ENCODE measurements at regions not wholly inside any gene's neighbourhood (a gene's known extent, or its start where the extent isn't known, plus 50 kb on each side); places are given as distances from the start of the nearest gene placed in this dataset.

DNA sequence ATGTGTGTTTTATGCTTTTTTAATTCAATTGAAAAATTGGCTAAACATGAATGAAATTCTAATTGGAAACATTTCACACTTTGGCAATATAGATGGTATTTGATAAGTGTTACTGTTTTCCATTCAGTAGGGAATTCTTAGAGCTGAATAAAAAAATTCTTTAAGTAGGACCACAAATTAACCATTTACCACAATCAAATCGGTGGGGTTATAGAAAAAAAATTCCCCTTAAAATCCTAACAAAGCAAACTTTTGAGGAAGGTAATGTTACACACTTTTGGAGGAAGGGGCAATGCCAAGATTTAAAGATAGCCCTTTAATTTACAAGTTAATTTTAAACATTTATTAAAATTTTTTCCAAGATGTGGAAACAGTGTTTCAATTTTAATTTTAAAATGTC is 279.0 kb upstream of the FIGN start:
- DNase-seq, result no peak
- H3K4me3 ChIP-seq, result no peak overlapping the region
- no peaks in the 10 kb centered on the region for H3K4me1 ChIP-seq (ENCODE audit: insufficient read depth)
- intact Hi-C loops (cut with DNase I), result no loop called here
- H3K36me3 ChIP-seq, result no peaks in the 10 kb centered on the region
- no peaks in the 10 kb centered on the region for H3K9me3 ChIP-seq
- H3K27me3 ChIP-seq, result no peaks in the 10 kb centered on the region
- WGBS, 3 donors, result 92 to 94% (median 92%) methylated on average over 1 of the region's 1 CpG
- TF ChIP-seq POLR2A (IDR thresholded peaks at IDR 0.05) (no peak), CTCF (IDR thresholded peaks at IDR 0.05) (no peak), EP300 (IDR thresholded peaks at IDR 0.05) (no peak)
- H3K27ac ChIP-seq, result no peak overlapping the region

GRCh38 chr2:164014068-164014731 is 278.4 kb upstream of the FIGN start:
- DNase-seq, result no peak

DNA sequence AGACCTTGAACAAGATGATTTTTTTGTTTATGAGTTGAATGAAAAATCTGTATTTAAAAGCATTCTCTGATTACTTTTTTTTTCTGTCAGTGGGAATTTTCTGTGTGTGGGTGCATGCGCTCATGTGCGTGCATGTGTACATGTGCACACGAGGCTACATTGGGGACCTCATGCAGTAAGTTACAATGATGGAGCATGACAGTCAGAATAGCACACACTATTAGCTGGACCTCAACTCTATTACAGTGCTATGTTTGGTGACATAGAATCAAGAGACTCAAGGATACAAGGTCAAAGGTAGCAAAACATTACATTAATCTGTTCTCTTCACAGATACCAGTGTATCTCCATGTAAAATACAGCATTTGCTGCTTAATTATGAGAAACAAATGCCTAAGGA is 276.8 kb upstream of the FIGN start:
- Histone ChIP-seq H3K4me3 (no peak overlapping the region), H3K36me3 (no peaks in the 10 kb centered on the region), H3K9me3 (no peaks in the 10 kb centered on the region), H3K4me1 (ENCODE audit: insufficient read depth) (no peaks in the 10 kb centered on the region), H3K27ac (no peak overlapping the region), H3K27me3 (no peaks in the 10 kb centered on the region)
- intact Hi-C loops (cut with DNase I), result no loop called here
- WGBS, 3 donors, result 81 to 87% (median 85%) methylated on average over 3 of the region's 3 CpGs
- no peak for DNase-seq
- TF ChIP-seq EP300 (IDR thresholded peaks at IDR 0.05), result no peak
- TF ChIP-seq CTCF (IDR thresholded peaks at IDR 0.05), result no peak
- no peak for TF ChIP-seq POLR2A (IDR thresholded peaks at IDR 0.05)

More at GRCh38 chr2:164014068-164014731, 278.4 kb upstream of the FIGN start:
- Histone ChIP-seq H3K4me1 (ENCODE audit: insufficient read depth) (no peaks in the 10 kb centered on the region), H3K4me3 (no peak overlapping the region), H3K36me3 (no peaks in the 10 kb centered on the region), H3K9me3 (no peaks in the 10 kb centered on the region), H3K27me3 (no peaks in the 10 kb centered on the region), H3K27ac (no peak overlapping the region)
- TF ChIP-seq CTCF (IDR thresholded peaks at IDR 0.05) (no peak), EP300 (IDR thresholded peaks at IDR 0.05) (no peak), POLR2A (IDR thresholded peaks at IDR 0.05) (no peak)
- 82 to 89% (median 89%) methylated on average over 11 of the region's 11 CpGs for WGBS, 3 donors
- intact Hi-C loops (cut with DNase I), result no loop called here

DNA sequence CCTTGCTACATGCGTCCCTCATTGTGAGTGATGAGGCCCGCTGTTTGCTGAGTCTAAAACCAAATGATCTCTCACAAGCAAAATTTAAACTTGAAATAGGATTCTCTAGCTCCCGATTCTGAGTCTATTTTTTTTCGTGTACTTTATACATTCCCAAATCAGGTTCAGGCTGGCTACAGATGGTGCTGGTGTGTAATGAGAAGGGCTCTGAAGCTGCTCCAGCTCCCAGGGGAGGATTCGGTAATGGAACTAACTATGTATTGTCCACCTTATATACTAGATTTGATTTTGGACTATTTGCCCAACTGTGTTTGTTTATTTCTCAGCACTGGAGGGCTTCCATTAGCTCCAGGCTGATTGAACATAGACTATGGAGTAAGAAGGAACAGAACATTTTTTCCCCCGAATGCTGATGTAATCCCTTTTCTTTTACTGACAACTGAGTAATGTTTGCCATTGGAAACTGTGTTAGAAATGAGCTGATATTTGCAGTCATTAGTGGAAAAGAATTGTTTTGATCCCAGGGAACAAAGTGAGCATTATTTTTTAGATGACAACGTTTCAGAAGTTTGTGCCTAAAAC is 274.0 kb upstream of the FIGN start:
- H3K27ac ChIP-seq, result no peak overlapping the region
- no peaks in the 10 kb centered on the region for H3K27me3 ChIP-seq

More for the DNA sequence above, 274.0 kb upstream of the FIGN start:
- TF ChIP-seq EP300 (IDR thresholded peaks at IDR 0.05), result no peak
- TF ChIP-seq CTCF (IDR thresholded peaks at IDR 0.05), result no peak
- no peak for TF ChIP-seq POLR2A (IDR thresholded peaks at IDR 0.05)
- WGBS, 3 donors, result 66 to 71% (median 70%) methylated on average over 7 of the region's 7 CpGs
- intact Hi-C loops (cut with DNase I), result no loop called here
- Histone ChIP-seq H3K4me1 (ENCODE audit: insufficient read depth) (no peaks in the 10 kb centered on the region), H3K4me3 (no peak overlapping the region), H3K9me3 (no peaks in the 10 kb centered on the region), H3K36me3 (no peaks in the 10 kb centered on the region)
- no peak for DNase-seq
